Liver (tissue), 8 donors: ENCODE measurements at regions not wholly inside any gene's neighbourhood (a gene's known extent, or its start where the extent isn't known, plus 50 kb on each side); places are given as distances from the start of the nearest gene placed in this dataset.

Experiments used
- DNase-seq: peaks from one replicate; pipeline ENCODE4 v3.0.0-alpha.2; 2017; ENCODE audit warnings: low spot score
- H3K27ac ChIP-seq, 2 donors: one replicate each; pipeline ENCODE4 v1.7.0; 2013; ENCODE audit warnings: inconsistent platforms in 2 of 2, low read length in 2 of 2, control low read depth in 1 of 2, low read depth in 1 of 2, mild to moderate bottlenecking in 1 of 2
- H3K27me3 ChIP-seq, 4 donors: one replicate each; pipeline versions ENCODE4 v1.6.1 to v1.7.0; 2013; ENCODE audit warnings: low read length in 3 of 4, inconsistent platforms in 1 of 4, mild to moderate bottlenecking in 1 of 4, moderate library complexity in 1 of 4; ENCODE audit not compliant: control insufficient read depth in 4 of 4, insufficient read depth in 4 of 4
- H3K36me3 ChIP-seq, 4 donors: one replicate each; pipeline versions ENCODE4 v1.6.1 to v1.7.0; 2013; ENCODE audit warnings: low read length in 3 of 4, mild to moderate bottlenecking in 3 of 4, low read depth in 1 of 4, moderate library complexity in 1 of 4; ENCODE audit not compliant: control insufficient read depth in 4 of 4, insufficient read depth in 3 of 4
- H3K4me1 ChIP-seq, 4 donors: one replicate each; pipeline versions ENCODE4 v1.6.1 to v1.7.0; 2013; ENCODE audit warnings: low read length in 3 of 4, mild to moderate bottlenecking in 3 of 4, moderate library complexity in 1 of 4; ENCODE audit not compliant: control insufficient read depth in 4 of 4, insufficient read depth in 4 of 4
- H3K4me3 ChIP-seq, 3 donors: one replicate each; pipeline versions ENCODE4 v1.6.1 to v1.7.0; 2013; ENCODE audit warnings: low read length in 3 of 3, control low read depth in 1 of 3, low read depth in 1 of 3, mild to moderate bottlenecking in 1 of 3
- H3K9ac ChIP-seq, 2 donors: one replicate each; pipeline ENCODE4 v1.7.0; 2013; ENCODE audit warnings: low read length in 2 of 2, mild to moderate bottlenecking in 2 of 2, moderate library complexity in 2 of 2, control low read depth in 1 of 2, low read depth in 1 of 2
- H3K9me3 ChIP-seq, 4 donors: one replicate each; pipeline versions ENCODE4 v1.6.1 to v1.7.0; 2013; ENCODE audit warnings: low read length in 3 of 4; ENCODE audit not compliant: control insufficient read depth in 4 of 4
- ATF3 ChIP-seq: IDR thresholded peaks from 2 replicates; pipeline ENCODE4 v1.6.1; 2016; ENCODE audit warnings: antibody characterized with exemption
- CTCF ChIP-seq: fragments of 150-350 bp; IDR thresholded peaks from 2 replicates; pipeline ENCODE4 v1.5.1; 2017; ENCODE audit warnings: improper control_type of control experiment, low read depth, low read length; ENCODE audit not compliant: missing input control
- EGR1 ChIP-seq, 2 donors: IDR thresholded peaks; 2 replicates each; pipeline ENCODE4 v1.6.1; 2016 to 2018; ENCODE audit warnings: antibody characterized with exemption in 2 of 2, low read depth in 2 of 2
- FOXA1 ChIP-seq: IDR thresholded peaks from 2 replicates; pipeline ENCODE4 v1.6.1; 2016; ENCODE audit warnings: antibody characterized with exemption
- FOXA2 ChIP-seq: IDR thresholded peaks from 2 replicates; pipeline ENCODE4 v1.6.1; 2016; ENCODE audit warnings: antibody characterized with exemption
- GABPA ChIP-seq, 2 donors: IDR thresholded peaks in 1 of 2; conservative IDR thresholded peaks in 1 of 2; 2 replicates each; pipeline ENCODE4 v1.6.1; 2016; ENCODE audit warnings: antibody characterized with exemption in 2 of 2, mild to moderate bottlenecking in 1 of 2, moderate library complexity in 1 of 2
- HNF4A ChIP-seq, 2 donors: conservative IDR thresholded peaks; 2 replicates each; pipeline ENCODE4 v1.6.1; 2016; ENCODE audit warnings: antibody characterized with exemption in 2 of 2, mild to moderate bottlenecking in 2 of 2
- HNF4G ChIP-seq: IDR thresholded peaks from 2 replicates; pipeline ENCODE4 v1.6.1; 2016; ENCODE audit warnings: antibody characterized with exemption
- RAD21 ChIP-seq, 2 donors: IDR thresholded peaks; 2 replicates each; pipeline ENCODE4 v1.6.1; 2016; ENCODE audit warnings: antibody characterized with exemption in 2 of 2, mild to moderate bottlenecking in 2 of 2
- REST ChIP-seq: IDR thresholded peaks from 2 replicates; pipeline ENCODE4 v1.6.1; 2016; ENCODE audit warnings: antibody characterized with exemption, mild to moderate bottlenecking
- RXRA ChIP-seq, 2 donors: IDR thresholded peaks; 2 replicates each; pipeline ENCODE4 v1.6.1; 2017 to 2018; ENCODE audit warnings: antibody characterized with exemption in 2 of 2, mild to moderate bottlenecking in 1 of 2
- SP1 ChIP-seq: IDR thresholded peaks from 2 replicates; pipeline ENCODE4 v1.6.1; 2018; ENCODE audit warnings: antibody characterized with exemption, mild to moderate bottlenecking
- TAF1 ChIP-seq: conservative IDR thresholded peaks from 2 replicates; pipeline ENCODE4 v1.6.1; 2016; ENCODE audit warnings: antibody characterized with exemption, mild to moderate bottlenecking
- ZBTB33 ChIP-seq: IDR thresholded peaks from 2 replicates; pipeline ENCODE4 v1.6.1; 2016; ENCODE audit warnings: antibody characterized with exemption
- WGBS: extraction: QIAGEN DNeasy Blood & Tissue Kit; methylation state at CpG from one replicate; pipeline ENCODE4 v1.1.7; 2013; 5-methylcytosine and 5-hydroxymethylcytosine counted together
- donor health status: healthy.
- donor health status: healthy.
- donor health status: healthy.
- donor health status: healthy.
- donor health status: healthy.

- no peaks in the 10 kb centered on the region for H3K36me3 ChIP-seq
- WGBS, result 53% methylated on average over 1 of the region's 1 CpG
Measured at GRCh38 chr14:81834308-81834707, 300.7 kb upstream of the SEL1L start.

More at GRCh38 chr14:81834308-81834707, 300.7 kb upstream of the SEL1L start:
- DNase-seq, result no peak
- no peak overlapping the region for H3K9ac ChIP-seq
- no peaks in the 10 kb centered on the region for H3K27me3 ChIP-seq
- H3K27ac ChIP-seq, result no peak overlapping the region
- TF ChIP-seq TAF1 (no peak), HNF4G (no peak), REST (no peak), SP1 (no peak), RAD21 (IDR thresholded peaks at IDR 0.05) (no peak), FOXA2 (no peak), CTCF (no peak), HNF4A (conservative IDR thresholded peaks at IDR 0.05) (no peak), ATF3 (no peak), ZBTB33 (no peak), GABPA (IDR thresholded peaks at IDR 0.05 in 1 of 2, conservative IDR thresholded peaks at IDR 0.05 in 1 of 2) (no peak), EGR1 (IDR thresholded peaks at IDR 0.05; ENCODE audit: low read depth in 2 of 2) (no peak), RXRA (IDR thresholded peaks at IDR 0.05) (no peak), FOXA1 (no peak)
- peaks cover 0 to 7% (median 4%) of the 10 kb centered on the region in 4 donors for H3K9me3 ChIP-seq
- H3K4me1 ChIP-seq, result no peaks in the 10 kb centered on the region
- no peak overlapping the region for H3K4me3 ChIP-seq
